DND-41 (cell line): ENCODE measurements at regions not wholly inside any gene's neighbourhood (a gene's known extent, or its start where the extent isn't known, plus 50 kb on each side); places are given as distances from the start of the nearest gene placed in this dataset.

Source experiments
- ATAC-seq: fragments of 200-7000 bp; cut with Tn5 transposase; 3 replicates; pipeline ENCODE4 v1.9.1; 2021; ENCODE audit warnings: low read depth; ENCODE audit not compliant: insufficient read depth
- DNase-seq: peaks from one replicate; pipeline ENCODE4 v3.0.0-alpha.2; 2020
- H2AFZ ChIP-seq: 2 replicates; pipeline ENCODE4 v1.6.0; 2012; ENCODE audit warnings: low read depth, low read length
- H3K27ac ChIP-seq: 2 replicates; pipeline ENCODE4 v1.5.1; 2012; ENCODE audit warnings: low read length, inconsistent platforms
- H3K27me3 ChIP-seq: fragments of 200-600 bp; sonication (generic); 2 replicates; pipeline ENCODE4 v1.6.0; 2012; ENCODE audit warnings: low read length, mild to moderate bottlenecking, inconsistent platforms; ENCODE audit not compliant: insufficient read depth, poor library complexity
- H3K36me3 ChIP-seq: 2 replicates; pipeline ENCODE4 v1.5.1; 2012; ENCODE audit warnings: low read length, inconsistent platforms; ENCODE audit not compliant: insufficient read depth
- H3K4me1 ChIP-seq: 2 replicates; pipeline ENCODE4 v1.5.1; 2012; ENCODE audit warnings: mild to moderate bottlenecking, low read length; ENCODE audit not compliant: insufficient read depth
- H3K4me2 ChIP-seq: 2 replicates; pipeline ENCODE4 v1.6.0; 2012; ENCODE audit warnings: mild to moderate bottlenecking, moderate library complexity, low read length, inconsistent platforms; ENCODE audit not compliant: insufficient read depth
- H3K4me3 ChIP-seq, 2 experiments: fragments of 200-600 bp in 1 of 2; shearing (Covaris generic) in 1 of 2; 2 replicates each; pipeline ENCODE4 v1.5.1; 2012 to 2016; ENCODE audit warnings: inconsistent platforms in 2 of 2, low read length in 2 of 2, mild to moderate bottlenecking in 2 of 2, low read depth in 1 of 2, moderate library complexity in 1 of 2
- H3K79me2 ChIP-seq: 2 replicates; pipeline ENCODE4 v1.6.0; 2012; ENCODE audit warnings: low read length, inconsistent platforms; ENCODE audit not compliant: insufficient read depth
- H3K9ac ChIP-seq: 2 replicates; pipeline ENCODE4 v1.6.0; 2012; ENCODE audit warnings: low read depth, mild to moderate bottlenecking, inconsistent platforms, low read length, moderate library complexity
- H3K9me3 ChIP-seq: 2 replicates; pipeline ENCODE4 v1.5.1; 2012; ENCODE audit warnings: low read length, moderate library complexity, mild to moderate bottlenecking, inconsistent platforms; ENCODE audit not compliant: insufficient read depth, severe bottlenecking
- H4K20me1 ChIP-seq: 2 replicates; pipeline ENCODE4 v1.6.0; 2012; ENCODE audit warnings: low read length; ENCODE audit not compliant: insufficient read depth
- CTCF ChIP-seq: IDR thresholded peaks from 2 replicates; pipeline ENCODE4 v1.5.1; 2012; ENCODE audit warnings: borderline replicate concordance, low read length, moderate library complexity, mild to moderate bottlenecking; ENCODE audit not compliant: poor library complexity, severe bottlenecking; ENCODE audit errors: extremely low read depth
- EZH2 ChIP-seq: IDR thresholded peaks from 3 replicates; pipeline ENCODE4 v1.6.1; 2012; ENCODE audit warnings: borderline replicate concordance, low read depth, mild to moderate bottlenecking, moderate library complexity, low read length, inconsistent platforms; ENCODE audit not compliant: severe bottlenecking

GRCh38 chr2:133948610-133949290 is 305.1 kb upstream of the MGAT5 start:
- no peaks in the 10 kb centered on the region for H4K20me1 ChIP-seq
- no peak for ATAC-seq
- H3K27ac ChIP-seq: no peak overlapping the region
- H3K36me3 ChIP-seq: no peaks in the 10 kb centered on the region
- no peaks in the 10 kb centered on the region for H3K4me1 ChIP-seq
- H3K9ac ChIP-seq: no peak overlapping the region
- H3K79me2 ChIP-seq: no peaks in the 10 kb centered on the region
- no peak for DNase-seq
- TF ChIP-seq CTCF: no peak
- no peak for TF ChIP-seq EZH2
- H3K4me3 ChIP-seq: no peak overlapping the region
- no peak overlapping the region for H3K4me2 ChIP-seq
- no peaks in the 10 kb centered on the region for H3K27me3 ChIP-seq
- H2AFZ ChIP-seq: no peak overlapping the region
- H3K9me3 ChIP-seq: no peaks in the 10 kb centered on the region

- no peaks in the 10 kb centered on the region for H4K20me1 ChIP-seq
- no peak overlapping the region for H3K9ac ChIP-seq
- H3K4me3 ChIP-seq: no peak overlapping the region
- no peak for ATAC-seq
- no peak overlapping the region for H3K4me2 ChIP-seq
- no peak for DNase-seq
- H3K4me1 ChIP-seq: peaks cover under 1% of the 10 kb centered on the region; the same call in 1 of the 2 replicates
- no peak for TF ChIP-seq CTCF
- TF ChIP-seq EZH2: no peak
- H3K27me3 ChIP-seq: no peaks in the 10 kb centered on the region
- no peaks in the 10 kb centered on the region for H3K36me3 ChIP-seq
- H3K27ac ChIP-seq: no peak overlapping the region
- H2AFZ ChIP-seq: no peak overlapping the region
- H3K9me3 ChIP-seq: no peaks in the 10 kb centered on the region
- H3K79me2 ChIP-seq: no peaks in the 10 kb centered on the region
These were observed 304.3 kb upstream of the MGAT5 start for GRCh38 chr2:133949595-133949994.

- Histone ChIP-seq H3K4me3 (no peak overlapping the region), H2AFZ (no peak overlapping the region), H3K4me2 (no peak overlapping the region), H3K9me3 (no peaks in the 10 kb centered on the region), H4K20me1 (no peaks in the 10 kb centered on the region), H3K79me2 (no peaks in the 10 kb centered on the region), H3K4me1 (peaks cover 4% of the 10 kb centered on the region; the same call in 1 of the 2 replicates), H3K9ac (no peak overlapping the region), H3K27ac (no peak overlapping the region), H3K36me3 (no peaks in the 10 kb centered on the region), H3K27me3 (no peaks in the 10 kb centered on the region)
- no peak for DNase-seq
- TF ChIP-seq CTCF: no peak
- no peak for TF ChIP-seq EZH2
- no peak for ATAC-seq
These were observed 302.7 kb upstream of the MGAT5 start for GRCh38 chr2:133951209-133951608.
